CD4-positive, alpha-beta T cell (primary cell): ENCODE measurements at regions not wholly inside any gene's neighbourhood (a gene's known extent, or its start where the extent isn't known, plus 50 kb on each side); places are given as distances from the start of the nearest gene placed in this dataset.

ENCODE experiments used
- ATAC-seq: fragments of 200-7000 bp; cut with Tn5 transposase; one replicate; pipeline ENCODE4 v1.10.0; 2022; ENCODE audit warnings: mild to moderate bottlenecking; ENCODE audit not compliant: poor library complexity
- CTCF ChIA-PET: fragments of 350-600 bp; sonication (Branson Sonifier 250); formaldehyde crosslinking; loops from one replicate; lab custom pipeline; 2021; ENCODE audit warnings: antibody characterized with exemption, inconsistent platforms; lab: Charles Lee
- POLR2A ChIA-PET: fragments of 350-600 bp; sonication (Branson Sonifier 250); formaldehyde crosslinking; loops from one replicate; lab custom pipeline; 2021; ENCODE audit warnings: antibody characterized with exemption, inconsistent platforms; lab: Charles Lee
- DNase-seq, 14 experiments: peaks; one replicate each; pipeline ENCODE4 v3.0.0-alpha.2; 2013 to 2020; ENCODE audit warnings: mixed read lengths in 2 of 14
- H3K27ac ChIP-seq, 2 donors: one replicate each; pipeline versions ENCODE4 v1.5.1 to v1.7.0; 2013; ENCODE audit warnings: low read length in 2 of 2, low read depth in 1 of 2, mild to moderate bottlenecking in 1 of 2
- H3K27me3 ChIP-seq, 2 experiments: 1 replicate in 1 of 2; 2 replicates in 1 of 2; pipeline versions ENCODE4 v1.6.1 to v1.7.0; 2013; ENCODE audit warnings: low read length in 2 of 2, control low read depth in 1 of 2, mild to moderate bottlenecking in 1 of 2, moderate library complexity in 1 of 2; ENCODE audit not compliant: insufficient read depth in 2 of 2, control insufficient read depth in 1 of 2
- H3K36me3 ChIP-seq: one replicate; pipeline ENCODE4 v1.6.1; 2013; ENCODE audit warnings: low read length, control low read depth; ENCODE audit not compliant: insufficient read depth
- H3K4me1 ChIP-seq: one replicate; pipeline ENCODE4 v1.6.1; 2013; ENCODE audit warnings: low read length, control low read depth; ENCODE audit not compliant: insufficient read depth
- H3K4me3 ChIP-seq: one replicate; pipeline ENCODE4 v1.5.1; 2013; ENCODE audit warnings: mild to moderate bottlenecking, low read length, moderate library complexity
- H3K9me3 ChIP-seq, 2 experiments: 1 replicate in 1 of 2; 2 replicates in 1 of 2; pipeline versions ENCODE4 v1.6.1 to v1.7.0; 2013; ENCODE audit warnings: low read length in 2 of 2, mild to moderate bottlenecking in 2 of 2, control low read depth in 1 of 2, moderate library complexity in 1 of 2; ENCODE audit not compliant: control insufficient read depth in 1 of 2, insufficient read depth in 1 of 2
- H3K27ac Mint-ChIP-seq: one replicate; pipeline ENCODE4 v1.8.0; 2020; ENCODE audit warnings: mixed read lengths
- H3K27me3 Mint-ChIP-seq: one replicate; pipeline ENCODE4 v1.8.0; 2021; ENCODE audit warnings: mixed read lengths
- H3K36me3 Mint-ChIP-seq: one replicate; pipeline ENCODE4 v1.8.0; 2021; ENCODE audit warnings: low read depth, mixed read lengths
- H3K4me1 Mint-ChIP-seq: one replicate; pipeline ENCODE4 v1.8.0; 2021; ENCODE audit warnings: low read depth, mixed read lengths
- H3K4me3 Mint-ChIP-seq: one replicate; pipeline ENCODE4 v1.8.0; 2020; ENCODE audit warnings: mild to moderate bottlenecking, mixed read lengths
- H3K9me3 Mint-ChIP-seq: one replicate; pipeline ENCODE4 v1.8.0; 2020; ENCODE audit warnings: mixed read lengths
- CTCF ChIP-seq: fragments of 200-600 bp; IDR thresholded peaks from one replicate; pipeline ENCODE4 v1.8.0; 2022; ENCODE audit warnings: antibody characterized with exemption, mild to moderate bottlenecking
- intact Hi-C, 2 experiments: fragments of 100-400 bp; cut with DNase I in 1 of 2; cut with micrococcal nuclease in 1 of 2; formaldehyde crosslinking; loops; one replicate each; pipeline versions ENCODE4 v1.15.1 to v1.9.0; 2023 to 2025; cut with DNase I, micrococcal nuclease

- Mint-ChIP-seq H3K4me3 (no peak overlapping the region), H3K27me3 (peaks cover 7% of the 10 kb centered on the region), H3K9me3 (no peaks in the 10 kb centered on the region), H3K36me3 (no peaks in the 10 kb centered on the region), H3K4me1 (no peaks in the 10 kb centered on the region), H3K27ac (no peak overlapping the region)
- peaks cover 0 to 9% of the 10 kb centered on the region in 2 experiments for H3K27me3 ChIP-seq
- H3K4me1 ChIP-seq: no peaks in the 10 kb centered on the region
- ChIA-PET CTCF (no interaction called here), POLR2A (no interaction called here)
- intact Hi-C loops: no loop called here
- no peak for ATAC-seq
- no peak for TF ChIP-seq CTCF
- H3K4me3 ChIP-seq: no peak overlapping the region
- H3K27ac ChIP-seq: no peak overlapping the region
- no peaks in the 10 kb centered on the region for H3K36me3 ChIP-seq
- peaks cover 0 to 15% of the 10 kb centered on the region in 2 experiments for H3K9me3 ChIP-seq
- no peak for DNase-seq
These were observed 142.8 kb upstream of the FOXF1 start for GRCh38 chr16:86367291-86368072.

- Mint-ChIP-seq H3K27me3 (peaks cover 6% of the 10 kb centered on the region), H3K9me3 (no peaks in the 10 kb centered on the region), H3K27ac (no peak overlapping the region), H3K4me3 (no peak overlapping the region), H3K36me3 (no peaks in the 10 kb centered on the region), H3K4me1 (no peaks in the 10 kb centered on the region)
- ChIA-PET CTCF (no interaction called here), POLR2A (no interaction called here)
- peaks cover 0 to 9% of the 10 kb centered on the region in 2 experiments for H3K27me3 ChIP-seq
- DNase-seq (no peak), ATAC-seq (no peak)
- no peak overlapping the region for H3K4me3 ChIP-seq
- no peak overlapping the region for H3K27ac ChIP-seq
- TF ChIP-seq CTCF: no peak
- H3K36me3 ChIP-seq: no peaks in the 10 kb centered on the region
- H3K4me1 ChIP-seq: no peaks in the 10 kb centered on the region
- H3K9me3 ChIP-seq: peaks cover 0 to 22% of the 10 kb centered on the region in 2 experiments
- intact Hi-C loops: no loop called here
These were observed 142.1 kb upstream of the FOXF1 start for GRCh38 chr16:86368261-86368660.

GRCh38 chr16:86370062-86370461 lies 140.3 kb upstream of the FOXF1 start:
- no peaks in the 10 kb centered on the region for H3K36me3 Mint-ChIP-seq
- H3K9me3 Mint-ChIP-seq: no peaks in the 10 kb centered on the region
- Histone ChIP-seq H3K4me1 (no peaks in the 10 kb centered on the region), H3K4me3 (no peak overlapping the region), H3K9me3 (peaks cover 3 to 28% of the 10 kb centered on the region in 2 experiments), H3K27me3 (peaks cover 0 to 9% of the 10 kb centered on the region in 2 experiments), H3K27ac (no peak overlapping the region), H3K36me3 (no peaks in the 10 kb centered on the region)
- ATAC-seq: no peak
- peaks cover 4% of the 10 kb centered on the region for H3K27me3 Mint-ChIP-seq
- no peaks in the 10 kb centered on the region for H3K4me1 Mint-ChIP-seq
- no peak for DNase-seq
- no peak for TF ChIP-seq CTCF
- ChIA-PET CTCF (no interaction called here), POLR2A (no interaction called here)
- intact Hi-C loops: no loop called here
- no peak overlapping the region for H3K27ac Mint-ChIP-seq
- H3K4me3 Mint-ChIP-seq: no peak overlapping the region
